ENCODE measurements at regions not wholly inside any gene's neighbourhood (a gene's known extent, or its start where the extent isn't known, plus 50 kb on each side); places are given as distances from the start of the nearest gene placed in this dataset.

- H3K9ac ChIP-seq (ENCODE audit: low read depth, low read length, poor library complexity, severe bottlenecking): no peak overlapping the region
- no peaks in the 10 kb centered on the region for H3K4me1 ChIP-seq (ENCODE audit: insufficient read depth, low read length, poor library complexity, severe bottlenecking)
- H3K27me3 ChIP-seq (ENCODE audit: insufficient read depth, low read length, poor library complexity, severe bottlenecking): no peaks in the 10 kb centered on the region
- no peak overlapping the region for H2AFZ ChIP-seq (ENCODE audit: low read length)
- no peak for TF ChIP-seq EZH2phosphoT487 (IDR thresholded peaks at IDR 0.05; ENCODE audit: borderline replicate concordance)
- TF ChIP-seq CTCF (conservative IDR thresholded peaks at IDR 0.05; ENCODE audit: low read length): no peak
- H3K36me3 ChIP-seq (ENCODE audit: insufficient read depth, low read length): no peaks in the 10 kb centered on the region
- H3F3A ChIP-seq (ENCODE audit: low read depth): no peaks in the 10 kb centered on the region
- no peaks in the 10 kb centered on the region for H4K20me1 ChIP-seq (ENCODE audit: insufficient read depth, low read length, poor library complexity, severe bottlenecking)
- H3K4me3 ChIP-seq (ENCODE audit: low read length, poor library complexity, severe bottlenecking): no peak overlapping the region
- H3K9me2 ChIP-seq (replicated peaks; ENCODE audit: low read depth, low read length): no peaks in the 10 kb centered on the region
- no peaks in the 10 kb centered on the region for H3K9me3 ChIP-seq (ENCODE audit: insufficient read depth, low read depth, low read length)
- H3K4me2 ChIP-seq (ENCODE audit: low read depth, low read length, poor library complexity, severe bottlenecking): no peak overlapping the region
- no peaks in the 10 kb centered on the region for H3K79me2 ChIP-seq (ENCODE audit: insufficient read depth, low read length)
Observed at GRCh38 chrX:113075521-113075920, 234.9 kb upstream of the AMOT start.

- Histone ChIP-seq H3K9me3 (ENCODE audit: insufficient read depth, low read depth, low read length) (no peaks in the 10 kb centered on the region), H3F3A (ENCODE audit: low read depth) (no peaks in the 10 kb centered on the region), H3K79me2 (ENCODE audit: insufficient read depth, low read length) (no peaks in the 10 kb centered on the region), H4K20me1 (ENCODE audit: insufficient read depth, low read length, poor library complexity, severe bottlenecking) (no peaks in the 10 kb centered on the region), H3K9me2 (replicated peaks; ENCODE audit: low read depth, low read length) (no peaks in the 10 kb centered on the region), H3K27me3 (ENCODE audit: insufficient read depth, low read length, poor library complexity, severe bottlenecking) (no peaks in the 10 kb centered on the region), H3K4me1 (ENCODE audit: insufficient read depth, low read length, poor library complexity, severe bottlenecking) (no peaks in the 10 kb centered on the region), H3K4me2 (ENCODE audit: low read depth, low read length, poor library complexity, severe bottlenecking) (no peak overlapping the region), H3K9ac (ENCODE audit: low read depth, low read length, poor library complexity, severe bottlenecking) (no peak overlapping the region), H3K36me3 (ENCODE audit: insufficient read depth, low read length) (no peaks in the 10 kb centered on the region), H3K4me3 (ENCODE audit: low read length, poor library complexity, severe bottlenecking) (no peak overlapping the region), H2AFZ (ENCODE audit: low read length) (no peak overlapping the region)
- TF ChIP-seq EZH2phosphoT487 (IDR thresholded peaks at IDR 0.05; ENCODE audit: borderline replicate concordance) (no peak), CTCF (conservative IDR thresholded peaks at IDR 0.05; ENCODE audit: low read length) (no peak)
Observed at GRCh38 chrX:113059714-113060113, 219.1 kb upstream of the AMOT start.

GRCh38 chrX:113058634-113059033 lies 218.0 kb upstream of the AMOT start:
- Histone ChIP-seq H3K4me2 (ENCODE audit: low read depth, low read length, poor library complexity, severe bottlenecking) (no peak overlapping the region), H3K9ac (ENCODE audit: low read depth, low read length, poor library complexity, severe bottlenecking) (no peak overlapping the region), H2AFZ (ENCODE audit: low read length) (no peak overlapping the region), H3F3A (ENCODE audit: low read depth) (no peaks in the 10 kb centered on the region), H3K4me3 (ENCODE audit: low read length, poor library complexity, severe bottlenecking) (no peak overlapping the region), H3K79me2 (ENCODE audit: insufficient read depth, low read length) (no peaks in the 10 kb centered on the region), H3K9me2 (replicated peaks; ENCODE audit: low read depth, low read length) (no peaks in the 10 kb centered on the region), H3K27me3 (ENCODE audit: insufficient read depth, low read length, poor library complexity, severe bottlenecking) (no peaks in the 10 kb centered on the region), H3K36me3 (ENCODE audit: insufficient read depth, low read length) (no peaks in the 10 kb centered on the region), H3K4me1 (ENCODE audit: insufficient read depth, low read length, poor library complexity, severe bottlenecking) (no peaks in the 10 kb centered on the region), H3K9me3 (ENCODE audit: insufficient read depth, low read depth, low read length) (no peaks in the 10 kb centered on the region), H4K20me1 (ENCODE audit: insufficient read depth, low read length, poor library complexity, severe bottlenecking) (no peaks in the 10 kb centered on the region)
- TF ChIP-seq EZH2phosphoT487 (IDR thresholded peaks at IDR 0.05; ENCODE audit: borderline replicate concordance): no peak

- no peaks in the 10 kb centered on the region for H3K27me3 ChIP-seq (ENCODE audit: insufficient read depth, low read length, poor library complexity, severe bottlenecking)
- TF ChIP-seq EZH2phosphoT487 (IDR thresholded peaks at IDR 0.05; ENCODE audit: borderline replicate concordance): no peak
- no peak for TF ChIP-seq CTCF (conservative IDR thresholded peaks at IDR 0.05; ENCODE audit: low read length)
- no peak overlapping the region for H3K4me2 ChIP-seq (ENCODE audit: low read depth, low read length, poor library complexity, severe bottlenecking)
Observed at GRCh38 chrX:113048896-113049295, 208.3 kb upstream of the AMOT start.

More at GRCh38 chrX:113048896-113049295, 208.3 kb upstream of the AMOT start:
- H3K4me1 ChIP-seq (ENCODE audit: insufficient read depth, low read length, poor library complexity, severe bottlenecking): no peaks in the 10 kb centered on the region
- no peaks in the 10 kb centered on the region for H3K9me2 ChIP-seq (replicated peaks; ENCODE audit: low read depth, low read length)
- no peaks in the 10 kb centered on the region for H4K20me1 ChIP-seq (ENCODE audit: insufficient read depth, low read length, poor library complexity, severe bottlenecking)
- no peaks in the 10 kb centered on the region for H3F3A ChIP-seq (ENCODE audit: low read depth)
- H3K36me3 ChIP-seq (ENCODE audit: insufficient read depth, low read length): no peaks in the 10 kb centered on the region
- H2AFZ ChIP-seq (ENCODE audit: low read length): no peak overlapping the region
- no peak overlapping the region for H3K9ac ChIP-seq (ENCODE audit: low read depth, low read length, poor library complexity, severe bottlenecking)
- H3K79me2 ChIP-seq (ENCODE audit: insufficient read depth, low read length): no peaks in the 10 kb centered on the region
- no peak overlapping the region for H3K4me3 ChIP-seq (ENCODE audit: low read length, poor library complexity, severe bottlenecking)
- no peaks in the 10 kb centered on the region for H3K9me3 ChIP-seq (ENCODE audit: insufficient read depth, low read depth, low read length)
